ENCODE measurements at regions not wholly inside any gene's neighbourhood (a gene's known extent, or its start where the extent isn't known, plus 50 kb on each side); places are given as distances from the start of the nearest gene placed in this dataset.

- TF ChIP-seq YY1 (IDR thresholded peaks at IDR 0.05; ENCODE audit: low read depth), result no peak
- TF ChIP-seq CTCF (IDR thresholded peaks at IDR 0.05), result no peak
- TF ChIP-seq RAD21 (IDR thresholded peaks at IDR 0.05; ENCODE audit: low read length), result no peak
- no peak for TF ChIP-seq TAF1 (IDR thresholded peaks at IDR 0.05; ENCODE audit: borderline replicate concordance, low read depth, low read length)
- no peak for TF ChIP-seq POLR2AphosphoS5 (IDR thresholded peaks at IDR 0.05; ENCODE audit: low read depth, low read length)
- TF ChIP-seq RFX5 (IDR thresholded peaks at IDR 0.05; ENCODE audit: low read length), result no peak
These were observed 401.2 kb upstream of the NR2F2 start for GRCh38 chr15:95929232-95929846.
